Neural cell (in vitro differentiated cells): ENCODE measurements at regions not wholly inside any gene's neighbourhood (a gene's known extent, or its start where the extent isn't known, plus 50 kb on each side); places are given as distances from the start of the nearest gene placed in this dataset.

Source experiments
- H2AFZ ChIP-seq: fragments of 200-600, 300-800 bp; sonication (generic), shearing (Covaris generic); 2 replicates; pipeline ENCODE4 v1.6.0; 2014; ENCODE audit warnings: low read depth, mild to moderate bottlenecking, antibody characterized with exemption, low read length, moderate library complexity
- H3F3A ChIP-seq: fragments of 200-600 bp; shearing (Covaris generic); 2 replicates; pipeline ENCODE4 v1.6.1; 2016; ENCODE audit warnings: mild to moderate bottlenecking, moderate library complexity, mixed read lengths, antibody characterized with exemption, low read length; ENCODE audit not compliant: insufficient read depth, poor library complexity, severe bottlenecking
- H3K27ac ChIP-seq: fragments of 200-600, 300-800 bp; sonication (generic), shearing (Covaris generic); 2 replicates; pipeline ENCODE4 v1.5.1; 2014; ENCODE audit warnings: mild to moderate bottlenecking, low read length, moderate library complexity
- H3K27me3 ChIP-seq: fragments of 300-800, 200-600 bp; sonication (generic), shearing (Covaris generic); 2 replicates; pipeline ENCODE4 v1.6.0; 2014; ENCODE audit warnings: mild to moderate bottlenecking, low read depth, low read length, moderate library complexity; ENCODE audit not compliant: insufficient read depth
- H3K36me3 ChIP-seq: fragments of 300-800, 200-600 bp; sonication (generic), shearing (Covaris generic); 2 replicates; pipeline ENCODE4 v1.5.1; 2014; ENCODE audit warnings: mild to moderate bottlenecking, antibody characterized with exemption, low read length, moderate library complexity; ENCODE audit not compliant: insufficient read depth
- H3K4me2 ChIP-seq: fragments of 300-800, 200-600 bp; sonication (generic), shearing (Covaris generic); 2 replicates; pipeline ENCODE4 v1.6.0; 2014; ENCODE audit warnings: mild to moderate bottlenecking, low read length
- H3K4me3 ChIP-seq: fragments of 300-800, 200-600 bp; sonication (generic), shearing (Covaris generic); 2 replicates; pipeline ENCODE4 v1.5.1; 2014; ENCODE audit warnings: mild to moderate bottlenecking, low read length, moderate library complexity
- H3K79me2 ChIP-seq: fragments of 200-600 bp; shearing (Covaris generic); replicated peaks from 2 replicates; pipeline ENCODE4 v1.6.0; 2014; ENCODE audit warnings: mild to moderate bottlenecking, low read length, moderate library complexity; ENCODE audit not compliant: insufficient read depth
- H3K9ac ChIP-seq: fragments of 300-800, 200-600 bp; sonication (generic), shearing (Covaris generic); 2 replicates; pipeline ENCODE4 v1.6.1; 2016; ENCODE audit warnings: mild to moderate bottlenecking, low read length, mixed read lengths
- H3K9me2 ChIP-seq: fragments of 200-600 bp; shearing (Covaris generic); 2 replicates; pipeline ENCODE4 v1.6.1; 2016; ENCODE audit warnings: mild to moderate bottlenecking, low read length, mixed read lengths; ENCODE audit not compliant: insufficient read depth
- H3K9me3 ChIP-seq: fragments of 200-600, 300-800 bp; sonication (generic), shearing (Covaris generic); 2 replicates; pipeline ENCODE4 v1.6.1; 2016; ENCODE audit warnings: mild to moderate bottlenecking, mixed run types, low read length, moderate library complexity, mixed read lengths
- H4K20me1 ChIP-seq: fragments of 200-600 bp; shearing (Covaris generic); 2 replicates; pipeline ENCODE4 v1.6.1; 2016; ENCODE audit warnings: mild to moderate bottlenecking, mixed run types; ENCODE audit not compliant: insufficient read depth
- EP300 ChIP-seq: fragments of 450-650 bp; conservative IDR thresholded peaks from 2 replicates; pipeline ENCODE4 v1.6.1; 2014; ENCODE audit warnings: antibody characterized with exemption, mild to moderate bottlenecking, moderate library complexity; ENCODE audit not compliant: poor library complexity, severe bottlenecking
- EZH2 ChIP-seq: fragments of 200-600, 300-800 bp; shearing (Covaris generic), sonication (generic); IDR thresholded peaks from 2 replicates; pipeline ENCODE4 v1.6.1; 2014; ENCODE audit warnings: antibody characterized with exemption, low read length, borderline replicate concordance, mild to moderate bottlenecking; ENCODE audit not compliant: insufficient read depth, poor library complexity, severe bottlenecking
- MXI1 ChIP-seq: fragments of 450-650 bp; conservative IDR thresholded peaks from 2 replicates; pipeline ENCODE4 v1.6.1; 2014; ENCODE audit warnings: antibody characterized with exemption, mild to moderate bottlenecking; ENCODE audit not compliant: poor library complexity, severe bottlenecking
- POLR2AphosphoS5 ChIP-seq: IDR thresholded peaks from 2 replicates; pipeline ENCODE4 v1.6.1; 2012
- RAD21 ChIP-seq: fragments of 450-650 bp; conservative IDR thresholded peaks from 2 replicates; pipeline ENCODE4 v1.6.1; 2014; ENCODE audit warnings: antibody characterized with exemption, mild to moderate bottlenecking, moderate library complexity
- SMC3 ChIP-seq: fragments of 450-650 bp; conservative IDR thresholded peaks from 2 replicates; pipeline ENCODE4 v1.6.1; 2014; ENCODE audit warnings: antibody characterized with exemption, mild to moderate bottlenecking, moderate library complexity; ENCODE audit not compliant: poor library complexity
- TAF1 ChIP-seq: IDR thresholded peaks from 2 replicates; pipeline ENCODE4 v1.6.1; 2012; ENCODE audit warnings: low read depth
- TF ChIP-seq, protein P1 (sequence below): IDR thresholded peaks from 2 replicates; pipeline ENCODE4 v1.6.1; 2012; ENCODE audit warnings: borderline replicate concordance
- TF ChIP-seq, protein P2 (sequence below): fragments of 450-650 bp; IDR thresholded peaks from 2 replicates; pipeline ENCODE4 v1.5.1; 2014; ENCODE audit warnings: antibody characterized with exemption, mild to moderate bottlenecking, moderate library complexity; ENCODE audit not compliant: poor library complexity, severe bottlenecking

DNA sequence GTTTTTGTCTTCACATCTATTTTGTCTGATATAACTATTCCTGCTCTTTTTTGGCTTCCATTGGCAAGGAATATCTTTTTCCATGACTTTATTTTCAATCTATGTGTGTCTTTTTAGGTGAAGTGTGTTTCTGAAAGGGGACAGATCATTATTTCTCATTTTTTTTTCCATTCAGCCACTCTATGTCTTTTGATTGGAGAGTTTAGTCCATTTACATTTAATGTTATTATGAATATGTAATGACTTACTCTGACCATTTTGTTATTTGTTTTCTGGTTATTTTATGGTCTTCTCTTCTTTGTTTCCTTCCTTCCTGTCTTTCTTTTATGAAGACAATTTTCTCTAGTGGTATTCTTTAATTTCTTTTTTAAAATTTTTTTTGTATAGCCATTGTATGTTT is 178.6 kb upstream of the CNTN5 start:
- Histone ChIP-seq H3K27ac (no peak overlapping the region), H3K4me3 (no peak overlapping the region), H3K9ac (no peak overlapping the region), H3K4me2 (no peak overlapping the region), H2AFZ (no peak overlapping the region), H3K27me3 (no peaks in the 10 kb centered on the region), H3K36me3 (no peaks in the 10 kb centered on the region), H3K9me2 (no peaks in the 10 kb centered on the region), H3F3A (no peaks in the 10 kb centered on the region), H3K79me2 (no peaks in the 10 kb centered on the region), H4K20me1 (no peaks in the 10 kb centered on the region), H3K9me3 (no peaks in the 10 kb centered on the region)
- TF ChIP-seq RAD21 (no peak), SMC3 (no peak), POLR2AphosphoS5 (no peak), EZH2 (no peak), TAF1 (no peak), EP300 (no peak), MXI1 (no peak)
- TF ChIP-seq, protein P1, sequence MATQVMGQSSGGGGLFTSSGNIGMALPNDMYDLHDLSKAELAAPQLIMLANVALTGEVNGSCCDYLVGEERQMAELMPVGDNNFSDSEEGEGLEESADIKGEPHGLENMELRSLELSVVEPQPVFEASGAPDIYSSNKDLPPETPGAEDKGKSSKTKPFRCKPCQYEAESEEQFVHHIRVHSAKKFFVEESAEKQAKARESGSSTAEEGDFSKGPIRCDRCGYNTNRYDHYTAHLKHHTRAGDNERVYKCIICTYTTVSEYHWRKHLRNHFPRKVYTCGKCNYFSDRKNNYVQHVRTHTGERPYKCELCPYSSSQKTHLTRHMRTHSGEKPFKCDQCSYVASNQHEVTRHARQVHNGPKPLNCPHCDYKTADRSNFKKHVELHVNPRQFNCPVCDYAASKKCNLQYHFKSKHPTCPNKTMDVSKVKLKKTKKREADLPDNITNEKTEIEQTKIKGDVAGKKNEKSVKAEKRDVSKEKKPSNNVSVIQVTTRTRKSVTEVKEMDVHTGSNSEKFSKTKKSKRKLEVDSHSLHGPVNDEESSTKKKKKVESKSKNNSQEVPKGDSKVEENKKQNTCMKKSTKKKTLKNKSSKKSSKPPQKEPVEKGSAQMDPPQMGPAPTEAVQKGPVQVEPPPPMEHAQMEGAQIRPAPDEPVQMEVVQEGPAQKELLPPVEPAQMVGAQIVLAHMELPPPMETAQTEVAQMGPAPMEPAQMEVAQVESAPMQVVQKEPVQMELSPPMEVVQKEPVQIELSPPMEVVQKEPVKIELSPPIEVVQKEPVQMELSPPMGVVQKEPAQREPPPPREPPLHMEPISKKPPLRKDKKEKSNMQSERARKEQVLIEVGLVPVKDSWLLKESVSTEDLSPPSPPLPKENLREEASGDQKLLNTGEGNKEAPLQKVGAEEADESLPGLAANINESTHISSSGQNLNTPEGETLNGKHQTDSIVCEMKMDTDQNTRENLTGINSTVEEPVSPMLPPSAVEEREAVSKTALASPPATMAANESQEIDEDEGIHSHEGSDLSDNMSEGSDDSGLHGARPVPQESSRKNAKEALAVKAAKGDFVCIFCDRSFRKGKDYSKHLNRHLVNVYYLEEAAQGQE: no peak
- TF ChIP-seq, protein P2, sequence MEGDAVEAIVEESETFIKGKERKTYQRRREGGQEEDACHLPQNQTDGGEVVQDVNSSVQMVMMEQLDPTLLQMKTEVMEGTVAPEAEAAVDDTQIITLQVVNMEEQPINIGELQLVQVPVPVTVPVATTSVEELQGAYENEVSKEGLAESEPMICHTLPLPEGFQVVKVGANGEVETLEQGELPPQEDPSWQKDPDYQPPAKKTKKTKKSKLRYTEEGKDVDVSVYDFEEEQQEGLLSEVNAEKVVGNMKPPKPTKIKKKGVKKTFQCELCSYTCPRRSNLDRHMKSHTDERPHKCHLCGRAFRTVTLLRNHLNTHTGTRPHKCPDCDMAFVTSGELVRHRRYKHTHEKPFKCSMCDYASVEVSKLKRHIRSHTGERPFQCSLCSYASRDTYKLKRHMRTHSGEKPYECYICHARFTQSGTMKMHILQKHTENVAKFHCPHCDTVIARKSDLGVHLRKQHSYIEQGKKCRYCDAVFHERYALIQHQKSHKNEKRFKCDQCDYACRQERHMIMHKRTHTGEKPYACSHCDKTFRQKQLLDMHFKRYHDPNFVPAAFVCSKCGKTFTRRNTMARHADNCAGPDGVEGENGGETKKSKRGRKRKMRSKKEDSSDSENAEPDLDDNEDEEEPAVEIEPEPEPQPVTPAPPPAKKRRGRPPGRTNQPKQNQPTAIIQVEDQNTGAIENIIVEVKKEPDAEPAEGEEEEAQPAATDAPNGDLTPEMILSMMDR: no peak

DNA sequence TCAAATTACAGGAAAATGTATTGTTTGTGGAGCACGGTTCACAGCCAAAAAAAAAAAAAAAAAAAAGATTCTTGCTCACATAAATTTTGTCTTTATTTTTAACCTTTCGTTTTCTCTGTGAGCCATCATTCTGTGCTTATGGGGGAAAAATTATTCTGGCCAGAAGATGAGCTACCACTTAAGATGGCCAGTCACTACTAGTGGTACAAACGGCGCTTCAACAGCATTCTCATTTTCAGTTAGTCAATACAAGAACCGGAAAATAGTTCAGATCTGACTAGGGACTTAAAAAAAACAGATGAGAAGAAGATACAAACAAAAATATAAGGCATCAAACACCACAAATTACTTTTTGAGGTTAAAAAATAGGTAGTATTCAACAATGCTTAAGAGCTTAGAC is 158.6 kb upstream of the CNTN5 start:
- Histone ChIP-seq H3K4me3 (no peak overlapping the region), H3K4me2 (no peak overlapping the region), H3K27me3 (no peaks in the 10 kb centered on the region), H3K27ac (no peak overlapping the region), H3K36me3 (no peaks in the 10 kb centered on the region), H2AFZ (no peak overlapping the region), H4K20me1 (no peaks in the 10 kb centered on the region), H3K9ac (no peak overlapping the region), H3K9me3 (no peaks in the 10 kb centered on the region), H3K9me2 (no peaks in the 10 kb centered on the region), H3K79me2 (no peaks in the 10 kb centered on the region), H3F3A (no peaks in the 10 kb centered on the region)
- TF ChIP-seq POLR2AphosphoS5 (no peak), EP300 (no peak), MXI1 (no peak), EZH2 (no peak), RAD21 (no peak), SMC3 (no peak), TAF1 (no peak)
- TF ChIP-seq, protein P2: no peak
- TF ChIP-seq, protein P1: no peak
